Stimulated activated CD8-positive, alpha-beta memory T cell treated with anti-CD3 and anti-CD28 coated beads, Interleukin-12 subunit alpha, Interleukin-12 subunit beta, amount 100 ng/mL, for 4 hours (primary cell): ENCODE measurements at regions not wholly inside any gene's neighbourhood (a gene's known extent, or its start where the extent isn't known, plus 50 kb on each side); places are given as distances from the start of the nearest gene placed in this dataset.
A peak's percentile ranks its signal among the peaks of the same experiment; 100 is the strongest.
"Not testable (repeated sequence)": the region's sequence is repeated elsewhere in the genome, so short reads cannot be mapped to it uniquely, and the experiment has no call there.

Source experiments
- DNase-seq: peaks from one replicate; pipeline ENCODE4 v3.0.0-alpha.2; 2020; ENCODE audit warnings: low read depth

GRCh38 chr7:67301667-67302066 lies 305.0 kb downstream of the TYW1 start:
- DNase-seq = no peak

- peak; percentile 94 for DNase-seq
Observed at GRCh38 chr7:67302113-67303039, 305.7 kb downstream of the TYW1 start.

DNA sequence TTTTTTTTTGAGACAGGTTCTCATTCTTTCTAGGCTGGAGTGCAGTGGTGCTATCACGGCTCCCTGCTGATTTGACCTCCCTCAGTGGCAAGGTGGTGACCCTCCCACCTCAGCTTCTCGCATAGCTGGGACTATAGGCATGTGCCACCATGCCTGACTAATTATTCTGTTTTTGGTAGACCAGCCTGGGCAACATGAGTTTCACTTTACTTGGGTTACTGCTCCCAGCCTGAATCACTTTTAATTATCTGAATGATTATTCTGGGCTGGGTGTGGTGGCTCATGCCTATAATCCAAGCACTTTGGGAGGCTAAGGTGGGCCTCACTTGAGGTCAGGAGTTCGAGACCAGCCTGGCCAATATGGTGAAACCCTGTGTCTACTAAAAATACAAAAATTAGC lies 308.2 kb downstream of the TYW1 start:
- DNase-seq = not testable (repeated sequence)

DNA sequence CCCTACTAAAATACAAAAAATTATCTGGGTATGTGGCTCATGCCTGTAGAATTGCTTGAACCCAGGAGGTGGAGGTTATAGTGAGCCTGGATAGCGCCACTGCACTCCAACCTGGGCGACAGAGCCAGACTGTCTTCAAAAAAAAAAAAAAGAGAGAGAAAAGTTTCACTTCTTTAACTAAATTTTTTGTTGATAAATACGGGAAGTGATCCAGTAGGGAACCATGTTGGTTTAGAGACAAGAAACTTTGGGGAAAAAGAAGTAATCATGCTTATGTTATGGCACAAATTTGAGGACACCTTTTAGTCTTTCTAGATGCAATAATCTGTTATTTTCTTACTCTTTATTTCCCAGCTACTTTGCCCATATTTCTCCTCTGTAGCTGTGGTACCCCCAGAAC lies 309.7 kb downstream of the TYW1 start:
- DNase-seq = no peak

DNA sequence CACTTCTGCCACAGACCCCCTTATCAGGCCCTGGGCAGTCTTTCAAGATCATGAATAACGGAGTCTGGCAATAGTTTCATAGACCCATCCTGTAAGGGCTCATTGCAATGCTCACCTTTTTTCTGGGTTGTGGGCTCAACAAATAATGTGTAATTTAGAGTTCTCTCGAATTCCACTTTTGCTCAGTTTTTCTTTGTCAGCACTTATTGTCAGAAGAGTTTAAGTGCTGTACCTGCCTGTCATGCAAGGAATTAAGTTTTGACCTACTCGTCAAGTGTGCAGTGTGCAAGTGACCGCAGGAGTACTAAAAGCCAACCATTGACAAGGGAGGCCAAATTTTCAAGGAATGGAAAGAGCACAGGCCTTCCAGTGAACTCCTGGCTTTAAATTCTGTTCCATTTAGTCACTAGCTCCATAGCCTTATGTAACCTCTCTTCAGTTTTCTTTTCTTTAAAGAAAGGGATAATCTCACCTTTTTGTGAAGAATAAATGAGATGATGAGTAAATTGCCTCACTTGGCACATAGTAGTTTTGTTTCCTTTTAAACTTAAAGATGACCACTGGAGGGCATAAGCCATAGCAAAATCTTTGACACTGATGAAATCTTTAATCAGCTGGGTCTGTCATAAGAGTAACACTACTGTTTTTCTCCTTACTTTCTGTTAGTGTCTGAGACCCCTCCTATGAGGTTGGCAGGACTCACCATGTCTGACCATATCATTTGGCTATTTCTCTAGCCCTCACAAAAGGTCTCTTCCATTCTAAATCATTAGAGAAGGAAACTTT lies 313.3 kb downstream of the TYW1 start:
- no peak for DNase-seq

DNA sequence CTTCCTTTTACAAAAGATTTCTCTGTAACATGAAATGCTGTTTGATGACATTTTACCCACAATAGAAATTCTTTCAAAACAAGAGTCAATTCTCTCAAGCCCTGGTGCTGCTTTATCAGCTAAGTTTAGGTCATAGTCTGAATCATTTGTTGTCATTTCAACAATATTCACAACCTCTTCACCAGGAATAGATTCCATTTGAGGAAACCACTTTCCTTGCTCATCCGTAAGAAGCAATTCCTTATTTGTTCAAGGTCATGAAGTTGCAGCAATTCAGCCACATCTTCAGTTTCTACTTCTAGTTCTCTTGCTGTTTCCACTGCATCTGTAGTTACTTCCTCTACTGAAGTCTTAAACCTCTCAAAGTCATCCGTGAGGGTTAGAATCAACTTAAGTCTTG lies 315.3 kb downstream of the TYW1 start:
- DNase-seq = no peak

DNA sequence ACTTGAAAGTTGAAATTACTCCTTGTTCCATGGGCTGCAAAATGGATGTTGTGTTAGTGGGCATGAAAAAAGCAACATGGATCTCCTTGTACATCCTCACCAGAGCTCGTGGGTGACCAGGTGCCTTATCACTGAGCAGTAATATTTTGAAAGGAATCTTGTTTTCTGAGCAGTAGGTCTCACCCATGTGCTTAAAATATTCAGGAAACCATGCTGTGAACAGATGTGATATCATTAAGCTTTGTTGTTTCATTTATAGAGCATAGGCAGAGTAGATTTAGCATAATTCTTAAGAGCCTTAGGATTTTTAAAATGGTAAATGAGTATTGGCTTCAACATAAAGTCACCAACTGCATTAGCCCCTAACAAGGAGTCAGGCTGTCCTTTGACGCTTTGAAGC lies 316.6 kb downstream of the TYW1 start:
- no peak for DNase-seq

DNA sequence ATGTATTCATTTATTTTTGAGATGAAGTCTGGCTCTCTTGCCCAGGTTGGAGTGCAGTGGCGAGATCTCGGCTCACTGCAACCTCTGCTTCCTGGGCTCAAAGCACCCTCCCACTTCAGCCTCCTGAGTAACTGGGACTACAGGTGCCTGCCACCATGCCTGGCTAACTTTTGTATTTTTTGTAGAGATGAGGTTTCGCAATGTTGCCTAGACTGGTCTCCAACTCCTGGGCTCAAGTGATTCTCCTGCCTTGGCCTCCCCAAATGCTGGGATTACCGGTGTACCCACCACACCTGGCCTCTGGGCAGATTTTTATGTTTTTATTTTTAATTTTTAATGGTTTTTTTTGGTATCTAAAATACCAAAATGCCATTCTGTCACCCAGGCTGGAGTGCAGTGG lies 320.3 kb downstream of the TYW1 start:
- DNase-seq = not testable (repeated sequence)

- not testable (repeated sequence) for DNase-seq
Observed at GRCh38 chr7:67328257-67328656, 331.6 kb downstream of the TYW1 start.

DNA sequence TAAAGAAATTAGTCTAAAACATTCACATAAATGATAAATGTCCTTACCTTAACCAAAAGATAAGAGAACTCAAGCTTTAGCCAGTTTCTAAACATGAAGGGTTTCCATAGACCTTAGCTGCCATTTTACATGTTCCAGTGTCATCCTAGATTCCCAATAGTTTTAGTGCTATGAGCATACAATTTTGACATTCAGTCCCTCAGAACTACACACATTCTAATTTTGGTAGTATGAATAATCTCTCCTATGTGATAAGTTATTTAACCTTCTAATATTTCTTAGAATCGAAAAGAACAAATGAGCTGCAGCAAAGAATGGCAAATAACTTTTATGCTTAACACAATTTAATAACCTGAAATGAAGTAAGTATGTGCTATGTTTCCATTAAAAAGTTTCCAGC lies 338.5 kb downstream of the TYW1 start:
- DNase-seq = not testable (repeated sequence)

GRCh38 chr7:67335663-67336062 lies 339.0 kb downstream of the TYW1 start:
- DNase-seq = not testable (repeated sequence)

DNA sequence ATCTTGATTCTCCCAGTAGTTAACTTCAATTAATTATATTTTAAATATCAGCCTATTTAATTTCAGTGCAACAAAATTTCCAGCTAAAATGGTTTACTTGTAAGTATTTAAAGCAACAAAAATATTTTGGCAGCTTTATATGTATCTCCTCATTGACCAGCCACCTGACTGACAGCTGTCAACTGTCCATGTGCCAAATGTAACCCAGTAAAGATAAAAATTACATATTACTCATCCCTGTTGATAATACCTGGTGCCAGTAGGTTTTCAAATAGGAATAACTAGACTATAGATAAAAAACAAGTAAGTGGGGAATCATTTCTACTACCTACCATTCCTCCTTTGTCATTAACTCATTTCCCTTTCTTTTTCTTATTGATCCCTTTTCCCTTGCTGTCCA lies 341.9 kb downstream of the TYW1 start:
- DNase-seq = not testable (repeated sequence)

- no peak for DNase-seq
Observed at GRCh38 chr7:67341153-67341768, 344.6 kb downstream of the TYW1 start.

DNA sequence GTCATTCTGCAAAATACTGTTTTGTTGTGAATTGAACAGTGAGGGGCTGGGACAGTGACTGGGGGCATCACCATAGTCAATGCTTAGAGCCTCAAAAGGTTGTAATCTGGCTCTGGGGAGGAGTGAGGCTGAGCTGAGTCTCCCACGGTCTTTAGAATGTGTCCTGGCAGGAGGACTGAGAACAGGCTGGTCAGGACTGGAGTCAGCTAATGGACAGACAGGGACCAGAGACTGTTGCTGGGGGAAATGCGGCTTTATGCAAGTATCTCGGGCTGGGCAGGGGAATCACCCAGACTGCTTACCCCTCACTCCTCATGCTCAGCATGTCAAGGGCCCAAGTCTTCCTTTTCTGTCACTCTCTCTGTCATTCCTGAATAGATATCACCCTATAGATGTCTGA lies 346.5 kb downstream of the TYW1 start:
- DNase-seq = no peak

DNA sequence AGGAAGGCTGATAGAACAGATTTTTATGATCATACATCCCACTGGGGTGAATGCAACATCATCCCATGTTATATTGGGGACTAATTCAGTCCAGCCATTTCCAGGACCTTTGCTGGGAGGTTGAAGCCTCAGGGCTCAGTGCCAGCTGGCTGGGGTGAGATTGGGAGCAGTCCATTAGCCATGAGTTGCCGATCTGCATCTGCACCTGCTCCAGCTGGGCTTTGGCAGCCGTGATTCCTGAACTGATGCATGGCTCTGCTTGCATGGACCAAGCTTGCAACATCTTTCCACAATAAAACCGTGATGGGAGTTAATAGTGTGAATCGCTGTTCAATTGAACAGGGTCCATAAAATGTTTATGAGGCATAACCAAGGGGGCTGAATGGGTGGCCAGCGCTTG lies 346.9 kb downstream of the TYW1 start:
- DNase-seq = no peak

- no peak for DNase-seq
Observed at GRCh38 chr7:67344481-67345193, 348.0 kb downstream of the TYW1 start.

DNA sequence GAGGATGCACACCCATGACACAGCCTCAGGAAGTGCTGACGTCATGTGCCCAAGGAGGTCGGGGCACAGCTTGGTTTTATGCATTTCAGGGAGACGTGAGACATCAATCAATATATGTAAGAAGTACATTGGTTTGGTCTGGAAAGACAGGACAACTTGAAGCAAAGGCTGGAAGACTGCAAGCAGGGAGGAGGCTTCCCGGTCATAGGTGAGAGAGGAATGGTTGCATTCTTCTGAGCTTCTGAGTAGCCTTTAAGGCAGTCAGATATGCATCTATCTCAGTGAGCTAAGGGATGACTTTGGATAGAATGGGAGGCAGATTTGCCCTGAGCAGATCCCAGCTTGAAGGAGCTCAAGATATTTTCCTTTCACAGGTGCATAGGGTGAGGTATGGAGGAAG lies 349.5 kb downstream of the TYW1 start:
- DNase-seq = no peak

GRCh38 chr7:67346876-67347275 lies 350.2 kb downstream of the TYW1 start:
- DNase-seq = no peak

- no peak for DNase-seq
Observed at GRCh38 chr7:67348171-67348570, 351.5 kb downstream of the TYW1 start.

DNA sequence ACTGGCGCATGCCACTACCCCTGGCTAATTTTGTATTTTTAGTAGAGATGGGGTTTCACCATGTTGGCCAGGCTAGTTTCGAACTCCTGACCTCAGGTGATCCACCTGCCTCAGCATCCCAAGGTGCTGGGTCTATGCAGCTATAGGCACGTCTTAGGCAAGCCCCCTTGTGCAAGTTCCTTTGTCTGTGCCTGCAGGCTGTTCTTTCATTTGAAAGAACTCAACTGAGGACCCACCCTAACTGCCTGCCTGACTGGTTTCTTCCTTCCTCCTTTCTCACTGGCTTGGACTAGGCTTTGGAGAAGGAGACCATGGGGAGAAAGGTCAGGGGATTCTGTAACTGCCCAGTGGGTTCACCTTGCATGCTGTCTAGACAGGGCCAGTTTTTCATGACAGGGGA lies 361.0 kb downstream of the TYW1 start:
- DNase-seq = not testable (repeated sequence)

DNA sequence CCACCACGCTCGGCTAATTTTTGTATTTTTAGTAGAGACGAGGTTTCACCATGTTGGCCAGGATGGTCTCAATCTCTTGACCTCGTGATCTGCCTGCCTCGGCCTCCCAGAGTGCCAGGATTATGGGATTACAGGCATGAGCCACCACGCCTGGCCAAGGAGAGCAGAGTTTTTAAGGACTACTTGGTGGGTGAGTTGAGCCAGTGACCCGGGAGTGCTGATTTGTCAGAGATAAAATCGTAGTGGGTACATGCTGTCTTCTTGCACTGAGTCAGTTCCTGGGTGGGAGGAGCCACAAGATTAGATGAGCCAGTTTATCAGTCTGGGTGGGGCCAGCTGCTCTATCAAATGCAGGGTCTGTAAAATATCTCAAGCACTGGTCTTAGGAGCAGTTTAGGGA lies 361.7 kb downstream of the TYW1 start:
- DNase-seq = not testable (repeated sequence)

DNA sequence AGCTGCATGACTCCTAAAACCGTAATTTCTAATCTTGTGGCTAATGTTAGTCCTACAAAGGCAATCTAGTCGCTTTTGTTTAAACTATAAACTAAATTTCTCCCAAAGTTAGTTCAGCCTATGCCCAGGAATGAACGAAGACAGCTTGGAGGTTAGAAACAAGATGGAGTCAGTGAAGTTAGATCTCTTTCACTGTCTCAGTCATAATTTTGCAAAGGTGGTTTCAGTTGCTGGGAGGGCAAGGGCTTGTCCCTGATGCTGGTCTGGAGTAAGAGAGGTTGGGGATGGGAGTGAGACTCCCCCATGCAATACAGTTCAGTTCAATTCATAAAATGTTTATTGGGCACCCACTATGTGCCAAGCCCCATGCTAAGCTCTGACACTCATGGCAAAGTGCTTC lies 362.1 kb downstream of the TYW1 start:
- DNase-seq = not testable (repeated sequence)
